IPS-18a (cell line): ENCODE measurements at regions not wholly inside any gene's neighbourhood (a gene's known extent, or its start where the extent isn't known, plus 50 kb on each side); places are given as distances from the start of the nearest gene placed in this dataset.

Source experiments
- H3K27ac ChIP-seq: one replicate; pipeline ENCODE4 v1.5.1; 2013; ENCODE audit warnings: low read length
- H3K27me3 ChIP-seq: one replicate; pipeline ENCODE4 v1.6.1; 2013; ENCODE audit warnings: mild to moderate bottlenecking, low read length; ENCODE audit not compliant: control insufficient read depth, insufficient read depth
- H3K36me3 ChIP-seq: one replicate; pipeline ENCODE4 v1.6.1; 2013; ENCODE audit warnings: low read depth, low read length; ENCODE audit not compliant: control insufficient read depth
- H3K4me1 ChIP-seq: one replicate; pipeline ENCODE4 v1.6.1; 2013; ENCODE audit warnings: low read depth, low read length; ENCODE audit not compliant: control insufficient read depth
- H3K4me3 ChIP-seq: one replicate; pipeline ENCODE4 v1.5.1; 2013; ENCODE audit warnings: low read length
- H3K9ac ChIP-seq: one replicate; pipeline ENCODE4 v1.6.1; 2013; ENCODE audit warnings: mild to moderate bottlenecking, low read length, moderate library complexity
- H3K9me3 ChIP-seq: one replicate; pipeline ENCODE4 v1.6.1; 2013; ENCODE audit warnings: low read depth, low read length; ENCODE audit not compliant: control insufficient read depth

- Histone ChIP-seq H3K4me1 (no peaks in the 10 kb centered on the region), H3K4me3 (no peak overlapping the region), H3K36me3 (no peaks in the 10 kb centered on the region), H3K9me3 (no peaks in the 10 kb centered on the region), H3K27ac (no peak overlapping the region), H3K27me3 (no peaks in the 10 kb centered on the region), H3K9ac (no peak overlapping the region)
Measured at GRCh38 chr6:54440549-54440948, 132.3 kb downstream of the TINAG start.

DNA sequence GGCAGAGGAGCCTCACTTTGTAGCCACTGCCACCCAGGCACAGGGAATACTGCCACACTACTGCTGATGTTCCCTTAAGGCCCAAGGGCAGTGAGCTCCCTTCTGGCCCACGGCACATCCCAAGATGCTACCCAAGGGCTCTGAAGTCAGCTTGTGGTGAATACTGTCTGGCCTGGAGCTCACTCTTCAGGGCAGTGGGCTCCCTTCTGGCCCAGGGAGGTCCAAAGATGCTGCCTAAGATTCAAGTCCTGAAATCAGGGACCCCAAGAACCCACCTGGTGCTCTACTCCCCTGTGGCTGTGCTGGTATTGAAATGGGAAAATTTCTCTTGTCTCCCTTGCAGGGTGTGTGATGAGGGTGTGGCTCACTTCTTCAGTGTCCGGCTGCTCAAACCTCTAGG, 132.8 kb downstream of the TINAG start:
- H3K36me3 ChIP-seq: no peaks in the 10 kb centered on the region
- no peaks in the 10 kb centered on the region for H3K4me1 ChIP-seq
- H3K27me3 ChIP-seq: no peaks in the 10 kb centered on the region

DNA sequence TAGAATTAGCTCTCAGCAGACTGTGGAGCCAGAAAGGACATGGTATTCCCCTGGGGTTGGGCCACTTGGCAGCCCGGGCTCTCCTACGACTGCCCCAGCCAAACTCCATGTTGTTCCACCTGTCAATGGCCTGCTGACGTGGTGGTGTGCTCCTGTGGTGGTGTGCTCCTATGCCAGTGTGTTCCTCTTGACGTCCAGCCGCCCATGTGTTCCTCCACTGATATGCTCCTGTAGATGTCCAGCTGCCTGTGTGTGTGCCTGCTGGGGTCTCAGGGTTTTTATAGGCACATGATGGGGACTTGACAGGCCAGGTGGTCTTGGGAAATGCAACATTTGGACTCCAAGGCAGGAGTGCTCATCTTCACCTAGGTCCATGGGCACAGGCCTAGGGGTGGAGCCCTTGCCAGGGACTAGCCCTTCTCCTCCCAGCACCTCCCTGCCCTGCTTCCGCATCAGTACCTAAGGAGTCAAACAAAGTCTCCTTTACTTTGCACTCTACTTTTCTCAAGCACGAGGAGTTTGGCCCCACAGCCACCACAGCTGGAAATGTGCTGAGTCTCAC, 133.5 kb downstream of the TINAG start:
- no peaks in the 10 kb centered on the region for H3K36me3 ChIP-seq
- H3K4me1 ChIP-seq: no peaks in the 10 kb centered on the region
- H3K4me3 ChIP-seq: no peak overlapping the region
- H3K9me3 ChIP-seq: no peaks in the 10 kb centered on the region
- no peak overlapping the region for H3K9ac ChIP-seq
- H3K27ac ChIP-seq: no peak overlapping the region
- no peaks in the 10 kb centered on the region for H3K27me3 ChIP-seq

More for the DNA sequence above, 132.8 kb downstream of the TINAG start:
- Histone ChIP-seq H3K9ac (no peak overlapping the region), H3K27ac (no peak overlapping the region), H3K9me3 (no peaks in the 10 kb centered on the region), H3K4me3 (no peak overlapping the region)

- Histone ChIP-seq H3K4me3 (no peak overlapping the region), H3K4me1 (no peaks in the 10 kb centered on the region), H3K27ac (no peak overlapping the region)
Measured at GRCh38 chr6:54445207-54445606, 137.0 kb downstream of the TINAG start.

DNA sequence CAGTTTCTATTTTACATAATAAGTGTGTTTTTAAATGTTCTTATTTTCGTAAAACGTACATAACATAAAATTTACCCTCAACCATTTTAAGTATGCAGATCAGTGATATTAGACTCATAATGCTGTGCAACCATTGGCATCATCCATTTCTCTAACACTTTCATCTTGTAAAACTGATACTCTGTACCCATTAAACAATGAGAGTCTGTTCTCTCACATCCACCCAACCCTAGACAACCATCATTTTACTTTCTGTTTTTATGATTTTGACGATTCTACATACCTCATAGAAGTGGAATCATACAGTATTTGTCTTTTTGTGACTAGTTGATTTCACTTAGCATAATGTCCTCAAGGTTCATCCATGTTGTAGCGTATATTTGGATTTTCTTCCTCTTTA, 140.4 kb downstream of the TINAG start:
- H3K9ac ChIP-seq: no peak overlapping the region
- H3K4me1 ChIP-seq: no peaks in the 10 kb centered on the region
- H3K4me3 ChIP-seq: no peak overlapping the region
- H3K9me3 ChIP-seq: peaks cover 4% of the 10 kb centered on the region
- no peaks in the 10 kb centered on the region for H3K36me3 ChIP-seq
- no peak overlapping the region for H3K27ac ChIP-seq
- H3K27me3 ChIP-seq: no peaks in the 10 kb centered on the region

More at GRCh38 chr6:54445207-54445606, 137.0 kb downstream of the TINAG start:
- no peaks in the 10 kb centered on the region for H3K27me3 ChIP-seq
- no peaks in the 10 kb centered on the region for H3K36me3 ChIP-seq
- no peak overlapping the region for H3K9ac ChIP-seq
- H3K9me3 ChIP-seq: no peaks in the 10 kb centered on the region

- no peaks in the 10 kb centered on the region for H3K4me1 ChIP-seq
- H3K4me3 ChIP-seq: no peak overlapping the region
- H3K9me3 ChIP-seq: peaks cover 4% of the 10 kb centered on the region
- H3K9ac ChIP-seq: no peak overlapping the region
- H3K27ac ChIP-seq: no peak overlapping the region
- H3K27me3 ChIP-seq: no peaks in the 10 kb centered on the region
- H3K36me3 ChIP-seq: no peaks in the 10 kb centered on the region
Measured at GRCh38 chr6:54451516-54451915, 143.3 kb downstream of the TINAG start.

- H3K27ac ChIP-seq: no peak overlapping the region
- H3K4me3 ChIP-seq: no peak overlapping the region
Measured at GRCh38 chr6:54463354-54464024, 155.2 kb downstream of the TINAG start.

DNA sequence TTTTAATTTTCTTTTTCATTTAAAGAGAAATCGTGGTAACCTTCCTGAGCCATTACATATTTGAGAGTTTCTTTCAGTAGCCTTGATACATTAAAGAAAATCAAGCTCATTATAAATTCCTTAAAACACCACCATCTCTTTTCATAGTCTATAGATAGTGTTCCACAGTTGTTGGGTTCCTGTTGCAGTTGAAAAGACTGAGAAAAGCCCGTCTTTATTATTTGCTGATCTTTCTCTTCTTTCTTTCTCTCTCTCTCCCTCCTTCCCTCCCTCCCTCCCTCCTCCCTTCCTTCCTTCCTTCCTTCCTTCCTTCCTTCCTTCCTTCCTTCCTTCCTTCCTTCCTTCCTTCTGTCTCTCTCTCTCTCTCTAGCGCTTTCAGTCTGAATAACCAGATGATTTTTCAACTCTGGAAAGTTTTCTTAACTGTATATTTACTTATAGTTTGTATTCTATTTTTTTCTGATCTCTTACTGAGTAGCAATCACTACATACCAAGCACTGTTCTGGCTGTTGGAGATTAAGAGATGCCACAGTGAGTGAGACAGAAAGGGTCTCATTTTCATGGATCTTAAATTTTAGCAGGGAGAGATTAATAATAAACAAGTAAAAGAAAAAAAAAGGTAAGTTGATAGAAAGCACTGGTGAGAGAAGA, 157.5 kb downstream of the TINAG start:
- Histone ChIP-seq H3K9me3 (no peaks in the 10 kb centered on the region), H3K4me1 (peaks cover 4% of the 10 kb centered on the region), H3K4me3 (no peak overlapping the region), H3K9ac (no peak overlapping the region), H3K27ac (no peak overlapping the region), H3K27me3 (no peaks in the 10 kb centered on the region), H3K36me3 (no peaks in the 10 kb centered on the region)

More at GRCh38 chr6:54463354-54464024, 155.2 kb downstream of the TINAG start:
- H3K4me1 ChIP-seq: peaks cover 4% of the 10 kb centered on the region
- no peaks in the 10 kb centered on the region for H3K27me3 ChIP-seq
- H3K9ac ChIP-seq: no peak overlapping the region
- H3K36me3 ChIP-seq: no peaks in the 10 kb centered on the region
- no peaks in the 10 kb centered on the region for H3K9me3 ChIP-seq

GRCh38 chr6:54467384-54467783, 159.1 kb downstream of the TINAG start:
- H3K4me3 ChIP-seq: no peak overlapping the region
- H3K9ac ChIP-seq: no peak overlapping the region
- H3K27ac ChIP-seq: no peak overlapping the region
- H3K4me1 ChIP-seq: peaks cover 4% of the 10 kb centered on the region
- no peaks in the 10 kb centered on the region for H3K9me3 ChIP-seq
- H3K27me3 ChIP-seq: no peaks in the 10 kb centered on the region
- H3K36me3 ChIP-seq: no peaks in the 10 kb centered on the region

GRCh38 chr6:54473328-54473727, 165.1 kb downstream of the TINAG start:
- Histone ChIP-seq H3K36me3 (no peaks in the 10 kb centered on the region), H3K9me3 (no peaks in the 10 kb centered on the region), H3K9ac (no peak overlapping the region), H3K4me3 (no peak overlapping the region), H3K27me3 (no peaks in the 10 kb centered on the region), H3K27ac (no peak overlapping the region), H3K4me1 (no peaks in the 10 kb centered on the region)

- Histone ChIP-seq H3K9me3 (no peaks in the 10 kb centered on the region), H3K4me1 (no peaks in the 10 kb centered on the region), H3K27ac (no peak overlapping the region), H3K27me3 (no peaks in the 10 kb centered on the region), H3K9ac (no peak overlapping the region), H3K36me3 (no peaks in the 10 kb centered on the region), H3K4me3 (no peak overlapping the region)
Measured at GRCh38 chr6:54474898-54475297, 166.7 kb downstream of the TINAG start.

GRCh38 chr6:54481091-54481490, 172.8 kb downstream of the TINAG start:
- Histone ChIP-seq H3K36me3 (no peaks in the 10 kb centered on the region), H3K9ac (no peak overlapping the region), H3K4me3 (no peak overlapping the region), H3K9me3 (no peaks in the 10 kb centered on the region), H3K27ac (no peak overlapping the region), H3K4me1 (no peaks in the 10 kb centered on the region), H3K27me3 (no peaks in the 10 kb centered on the region)
